HG03097 (cell line): ENCODE measurements at regions not wholly inside any gene's neighbourhood (a gene's known extent, or its start where the extent isn't known, plus 50 kb on each side); places are given as distances from the start of the nearest gene placed in this dataset.

Source experiments
- ATAC-seq: cut with Tn5 transposase; IDR thresholded peaks from one replicate; pipeline ENCODE4 v1.9.1; 2021; ENCODE audit not compliant: unreplicated experiment, low FRiP score

- no peak for ATAC-seq
Measured at GRCh38 chr13:105445796-105446195, 1089.7 kb downstream of the EFNB2 start.

DNA sequence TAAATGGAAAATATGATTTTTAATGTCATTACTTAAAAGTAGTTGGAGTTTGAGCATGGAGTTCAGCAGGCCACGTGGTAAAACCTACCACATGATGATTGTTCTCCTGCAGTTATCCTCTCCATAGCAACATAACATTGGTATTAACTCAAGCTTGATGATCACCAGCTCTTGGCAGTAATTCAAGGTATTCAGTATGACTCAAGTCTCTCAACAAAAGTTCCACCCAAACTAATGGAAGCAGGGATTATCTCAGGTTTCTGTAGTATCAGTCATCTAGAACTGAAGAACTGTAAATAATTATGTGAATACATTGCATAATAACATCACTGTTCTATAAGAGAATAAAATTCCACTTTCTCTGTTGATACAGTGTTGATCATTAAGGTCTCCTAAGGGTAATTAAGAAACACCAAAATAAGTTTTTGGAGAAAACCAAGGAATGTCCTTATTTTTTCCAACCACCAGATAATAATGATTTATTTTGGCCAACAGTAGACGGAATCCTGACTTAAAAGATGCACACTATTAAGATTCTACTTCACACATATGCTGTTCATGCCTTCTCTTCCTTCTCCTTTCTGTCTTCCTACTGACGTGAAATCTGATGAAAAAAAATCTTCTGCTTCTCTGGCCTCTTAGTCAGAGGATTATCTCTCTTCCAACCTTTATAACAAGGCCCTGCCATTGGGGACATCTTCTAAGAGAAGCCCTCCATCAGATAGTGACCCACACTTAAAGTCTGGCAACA, 1092.3 kb downstream of the EFNB2 start:
- no peak for ATAC-seq

DNA sequence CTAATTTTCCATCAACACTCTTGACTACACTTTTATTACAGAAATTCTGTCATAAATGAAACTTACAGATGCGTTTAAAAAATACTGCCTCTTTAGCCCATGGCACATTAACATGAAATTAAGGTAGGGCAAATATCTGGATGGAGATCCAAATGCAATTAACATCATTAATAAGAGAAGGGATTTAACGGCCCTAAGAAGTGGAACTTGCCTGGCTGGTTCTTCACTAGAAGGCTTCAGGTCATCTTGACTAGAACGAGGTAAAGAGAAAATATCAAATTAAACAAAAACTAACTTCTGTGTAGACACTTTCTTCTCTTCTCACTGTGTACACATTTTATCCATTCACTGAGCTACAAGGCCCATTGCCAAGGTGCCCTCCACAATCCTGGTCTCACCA, 1093.4 kb downstream of the EFNB2 start:
- no peak for ATAC-seq

GRCh38 chr13:105441051-105441750, 1094.3 kb downstream of the EFNB2 start:
- no peak for ATAC-seq

DNA sequence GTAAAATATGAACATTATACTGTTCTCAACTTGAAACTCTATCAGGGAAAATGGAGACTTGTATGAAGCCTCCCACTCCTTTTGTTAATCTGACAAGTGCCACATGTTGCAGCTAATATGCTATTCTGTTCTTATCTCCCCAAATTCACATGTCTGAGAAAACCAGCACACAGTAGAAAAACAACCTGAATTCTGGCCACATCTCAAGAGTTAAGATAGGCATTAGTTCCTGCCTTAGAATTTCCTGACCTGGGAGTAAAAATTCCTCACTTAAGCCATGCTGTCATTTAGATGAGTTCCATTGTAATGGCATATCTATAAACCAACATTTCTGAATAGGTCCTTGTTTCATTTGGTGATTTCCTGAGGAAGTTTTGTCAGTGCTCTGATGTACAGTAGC, 1098.5 kb downstream of the EFNB2 start:
- ATAC-seq: no peak

GRCh38 chr13:105432438-105432837, 1103.0 kb downstream of the EFNB2 start:
- no peak for ATAC-seq

- no peak for ATAC-seq
Measured at GRCh38 chr13:105428811-105429210, 1106.7 kb downstream of the EFNB2 start.

- no peak for ATAC-seq
Measured at GRCh38 chr13:105426441-105426840, 1109.0 kb downstream of the EFNB2 start.

DNA sequence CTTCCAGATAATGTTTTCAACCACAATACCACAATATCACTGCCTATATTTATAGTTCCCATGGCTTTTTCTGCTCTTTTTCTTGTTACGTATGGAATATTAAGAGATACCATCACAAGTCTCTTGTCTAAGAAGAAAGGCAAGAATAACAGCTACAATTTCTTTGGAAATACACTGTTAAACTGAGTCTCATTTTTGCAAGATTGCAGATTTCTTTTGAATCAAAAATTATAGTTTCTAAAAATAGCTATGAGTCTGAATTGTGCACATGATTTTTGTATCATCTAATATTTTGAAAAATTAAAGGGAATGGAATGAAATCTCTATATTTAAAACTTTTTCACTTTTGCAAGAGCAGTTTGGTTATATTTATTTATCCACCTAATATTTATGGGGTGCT, 1120.8 kb downstream of the EFNB2 start:
- ATAC-seq: no peak

GRCh38 chr13:105412171-105412570, 1123.3 kb downstream of the EFNB2 start:
- no peak for ATAC-seq

- ATAC-seq: no peak
Measured at GRCh38 chr13:105410602-105411001, 1124.9 kb downstream of the EFNB2 start.

- no peak for ATAC-seq
Measured at GRCh38 chr13:105406551-105406950, 1128.9 kb downstream of the EFNB2 start.

GRCh38 chr13:105403086-105403485, 1132.4 kb downstream of the EFNB2 start:
- no peak for ATAC-seq

GRCh38 chr13:105395041-105395440, 1140.4 kb downstream of the EFNB2 start:
- ATAC-seq: no peak

GRCh38 chr13:105389373-105389772, 1146.1 kb downstream of the EFNB2 start:
- ATAC-seq: no peak

- ATAC-seq: no peak
Measured at GRCh38 chr13:105377452-105377851, 1158.0 kb downstream of the EFNB2 start.

GRCh38 chr13:105370011-105370650, 1165.3 kb downstream of the EFNB2 start:
- no peak for ATAC-seq

DNA sequence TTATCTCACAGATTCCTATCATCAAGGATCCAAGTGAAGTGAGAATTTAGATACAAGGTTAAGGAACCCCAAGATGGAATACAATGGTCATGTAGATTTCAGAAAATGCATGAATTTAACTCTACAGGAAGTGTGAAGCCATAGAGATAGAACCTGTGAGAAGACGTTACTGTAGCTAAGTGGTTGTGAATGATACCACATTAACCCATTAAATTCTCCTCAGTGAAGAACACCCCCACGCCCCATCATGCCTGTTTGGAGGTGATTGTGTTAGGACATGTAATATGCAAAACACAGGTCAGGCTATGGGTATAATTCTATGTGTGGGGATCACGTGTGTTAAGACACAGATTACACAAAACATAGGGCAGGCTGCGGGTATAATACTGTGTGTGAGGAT, 1166.7 kb downstream of the EFNB2 start:
- ATAC-seq: no peak

- ATAC-seq: no peak
Measured at GRCh38 chr13:105365831-105366230, 1169.6 kb downstream of the EFNB2 start.

GRCh38 chr13:105365021-105365550, 1170.4 kb downstream of the EFNB2 start:
- ATAC-seq: no peak

GRCh38 chr13:105364191-105364590, 1171.3 kb downstream of the EFNB2 start:
- no peak for ATAC-seq
